Stomach (tissue), 8 donors: ENCODE measurements at regions not wholly inside any gene's neighbourhood (a gene's known extent, or its start where the extent isn't known, plus 50 kb on each side); places are given as distances from the start of the nearest gene placed in this dataset.

Experiments
- DNase-seq, 2 donors: peaks; one replicate each; pipeline versions ENCODE4 v3.0.0 to v3.0.0-alpha.2; 2013 to 2019
- H3K27ac ChIP-seq, 5 donors: fragments of 200-600 bp in 4 of 5; sonication (generic) in 4 of 5; one replicate each; pipeline ENCODE4 v1.5.1; 2013 to 2019; ENCODE audit warnings: mild to moderate bottlenecking in 1 of 5, moderate library complexity in 1 of 5
- H3K27me3 ChIP-seq, 3 donors: fragments of 200-600 bp; sonication (generic); one replicate each; pipeline ENCODE4 v1.5.1; 2017 to 2019; ENCODE audit warnings: mixed run types in 1 of 3
- H3K36me3 ChIP-seq, 4 donors: fragments of 200-600 bp; sonication (generic); 1 replicate in 3 of 4; 2 replicates in 1 of 4; pipeline ENCODE4 v1.5.1; 2016 to 2019
- H3K4me1 ChIP-seq, 4 donors: fragments of 200-600 bp; sonication (generic); one replicate each; pipeline ENCODE4 v1.5.1; 2016 to 2019
- H3K4me3 ChIP-seq, 4 donors: fragments of 200-600 bp; sonication (generic) in 3 of 4; one replicate each; pipeline ENCODE4 v1.5.1; 2016 to 2019; ENCODE audit warnings: mild to moderate bottlenecking in 1 of 4
- H3K9me3 ChIP-seq, 4 donors: fragments of 200-600 bp; sonication (generic); one replicate each; pipeline ENCODE4 v1.5.1; 2016 to 2019
- EP300 ChIP-seq: sonication (generic); formaldehyde crosslinking; IDR thresholded peaks from one replicate; pipeline ENCODE4 v1.6.1; 2017; ENCODE audit warnings: antibody characterized with exemption
- POLR2A ChIP-seq, 4 donors: fragments of 450-650 bp; IDR thresholded peaks; one replicate each; pipeline ENCODE4 v1.6.1; 2016; ENCODE audit warnings: antibody characterized with exemption in 4 of 4, control low read depth in 2 of 4, mild to moderate bottlenecking in 1 of 4, moderate library complexity in 1 of 4
- POLR2AphosphoS5 ChIP-seq, 3 donors: sonication (generic); formaldehyde crosslinking; IDR thresholded peaks; one replicate each; pipeline ENCODE4 v1.6.1; 2016; ENCODE audit warnings: antibody characterized with exemption in 3 of 3
- WGBS, 5 donors: extraction: QIAGEN DNeasy Blood & Tissue Kit in 3 of 5; methylation state at CpG; one replicate each; pipeline versions ENCODE4 v1.1.5 to v1.1.7; 2013 to 2018; 5-methylcytosine and 5-hydroxymethylcytosine counted together
- intact Hi-C: fragments of 100-400 bp; cut with DNase I; formaldehyde crosslinking; loops from one replicate; pipeline ENCODE4 v1.15.1; 2023; ENCODE audit warnings: low total_unique reads
- TF ChIP-seq, protein P1 (sequence below), 7 experiments: fragments of 450-650 bp in 4 of 7; fragments of 200-600 bp in 3 of 7; sonication (generic) in 3 of 7; IDR thresholded peaks; one replicate each; pipeline ENCODE4 v1.5.1; 2016 to 2019; ENCODE audit warnings: antibody characterized with exemption in 7 of 7, control low read depth in 2 of 7, mild to moderate bottlenecking in 1 of 7
- donor health status: healthy with polysubstance abuse.
- donor health status: Bipolar disorder and iron deficiency.
- donor health status: healthy.

DNA sequence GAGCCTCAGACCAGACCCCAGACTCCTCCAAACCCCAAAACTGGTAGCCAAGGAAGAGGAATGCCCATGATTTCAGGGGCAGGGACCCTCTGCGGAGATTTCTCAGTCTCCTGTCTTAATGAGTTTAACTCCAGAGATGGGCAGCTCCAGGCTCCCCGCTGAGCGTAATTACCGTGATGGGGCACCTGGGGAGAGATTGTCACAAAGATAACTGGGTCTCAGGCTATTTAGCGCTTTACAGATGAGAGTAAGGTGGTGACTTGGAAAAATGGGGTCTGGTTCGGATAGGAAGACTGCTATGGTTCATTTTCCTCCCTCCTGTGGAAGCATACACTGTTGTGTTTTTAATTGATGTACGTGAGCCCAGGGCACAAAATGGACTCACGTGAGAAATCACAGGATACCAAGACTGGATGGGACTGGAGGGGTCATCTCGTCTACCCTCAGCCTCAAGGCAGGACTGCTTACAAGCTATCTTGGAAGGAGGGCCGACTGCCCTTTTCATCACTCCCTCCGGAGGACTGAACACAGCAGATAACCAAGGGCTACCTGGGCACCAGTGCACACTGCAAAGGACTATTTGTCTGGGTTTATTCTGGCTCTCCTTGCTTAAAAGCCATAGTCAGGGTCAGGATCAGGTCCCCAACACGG lies 427.8 kb downstream of the ZNF521 start:
- H3K27me3 ChIP-seq, result no peaks in the 10 kb centered on the region
- H3K4me3 ChIP-seq, result no peak overlapping the region
- 79 to 92% (median 89%) methylated on average over 12 of the region's 12 CpGs for WGBS, 5 donors
- no peak for DNase-seq
- no peaks in the 10 kb centered on the region for H3K9me3 ChIP-seq
- H3K4me1 ChIP-seq, result peaks cover 0 to under 1% (median 0%) of the 10 kb centered on the region in 4 donors
- TF ChIP-seq POLR2A (IDR thresholded peaks at IDR 0.05) (no peak), EP300 (no peak), POLR2AphosphoS5 (IDR thresholded peaks at IDR 0.05) (no peak)
- TF ChIP-seq, protein P1, sequence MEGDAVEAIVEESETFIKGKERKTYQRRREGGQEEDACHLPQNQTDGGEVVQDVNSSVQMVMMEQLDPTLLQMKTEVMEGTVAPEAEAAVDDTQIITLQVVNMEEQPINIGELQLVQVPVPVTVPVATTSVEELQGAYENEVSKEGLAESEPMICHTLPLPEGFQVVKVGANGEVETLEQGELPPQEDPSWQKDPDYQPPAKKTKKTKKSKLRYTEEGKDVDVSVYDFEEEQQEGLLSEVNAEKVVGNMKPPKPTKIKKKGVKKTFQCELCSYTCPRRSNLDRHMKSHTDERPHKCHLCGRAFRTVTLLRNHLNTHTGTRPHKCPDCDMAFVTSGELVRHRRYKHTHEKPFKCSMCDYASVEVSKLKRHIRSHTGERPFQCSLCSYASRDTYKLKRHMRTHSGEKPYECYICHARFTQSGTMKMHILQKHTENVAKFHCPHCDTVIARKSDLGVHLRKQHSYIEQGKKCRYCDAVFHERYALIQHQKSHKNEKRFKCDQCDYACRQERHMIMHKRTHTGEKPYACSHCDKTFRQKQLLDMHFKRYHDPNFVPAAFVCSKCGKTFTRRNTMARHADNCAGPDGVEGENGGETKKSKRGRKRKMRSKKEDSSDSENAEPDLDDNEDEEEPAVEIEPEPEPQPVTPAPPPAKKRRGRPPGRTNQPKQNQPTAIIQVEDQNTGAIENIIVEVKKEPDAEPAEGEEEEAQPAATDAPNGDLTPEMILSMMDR (IDR thresholded peaks at IDR 0.05), result no peak
- intact Hi-C loops, result no loop called here
- H3K36me3 ChIP-seq, result no peaks in the 10 kb centered on the region
- no peak overlapping the region for H3K27ac ChIP-seq

DNA sequence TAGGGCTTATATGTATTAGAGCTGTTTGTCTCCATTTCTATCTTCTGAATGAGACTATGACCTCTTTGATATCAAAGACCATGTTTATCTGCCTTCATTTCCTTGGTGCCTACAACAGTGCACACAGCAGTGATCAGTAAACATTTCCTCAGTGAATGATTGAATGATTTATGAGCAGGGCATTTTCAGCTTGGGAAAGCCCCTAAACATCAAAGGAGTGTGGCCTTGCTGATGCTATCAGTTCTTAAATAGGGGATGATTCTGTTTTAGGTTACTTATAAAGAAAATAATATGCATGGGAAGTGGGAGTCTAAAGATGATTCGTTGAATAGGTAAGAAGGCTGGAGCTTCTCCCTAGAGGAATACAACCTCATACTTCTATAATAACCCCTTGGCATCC lies 425.3 kb downstream of the ZNF521 start:
- H3K27me3 ChIP-seq, result no peaks in the 10 kb centered on the region
- no peaks in the 10 kb centered on the region for H3K36me3 ChIP-seq
- intact Hi-C loops, result no loop called here
- H3K4me1 ChIP-seq, result no peaks in the 10 kb centered on the region
- DNase-seq, result no peak
- no peak for TF ChIP-seq EP300
- no peak for TF ChIP-seq POLR2AphosphoS5 (IDR thresholded peaks at IDR 0.05)
- TF ChIP-seq POLR2A (IDR thresholded peaks at IDR 0.05), result no peak
- TF ChIP-seq, protein P1 (IDR thresholded peaks at IDR 0.05), result no peak
- H3K9me3 ChIP-seq, result no peaks in the 10 kb centered on the region
- H3K4me3 ChIP-seq, result no peak overlapping the region
- 69 to 92% (median 77%) methylated on average over 1 of the region's 1 CpG for WGBS, 5 donors
- no peak overlapping the region for H3K27ac ChIP-seq

DNA sequence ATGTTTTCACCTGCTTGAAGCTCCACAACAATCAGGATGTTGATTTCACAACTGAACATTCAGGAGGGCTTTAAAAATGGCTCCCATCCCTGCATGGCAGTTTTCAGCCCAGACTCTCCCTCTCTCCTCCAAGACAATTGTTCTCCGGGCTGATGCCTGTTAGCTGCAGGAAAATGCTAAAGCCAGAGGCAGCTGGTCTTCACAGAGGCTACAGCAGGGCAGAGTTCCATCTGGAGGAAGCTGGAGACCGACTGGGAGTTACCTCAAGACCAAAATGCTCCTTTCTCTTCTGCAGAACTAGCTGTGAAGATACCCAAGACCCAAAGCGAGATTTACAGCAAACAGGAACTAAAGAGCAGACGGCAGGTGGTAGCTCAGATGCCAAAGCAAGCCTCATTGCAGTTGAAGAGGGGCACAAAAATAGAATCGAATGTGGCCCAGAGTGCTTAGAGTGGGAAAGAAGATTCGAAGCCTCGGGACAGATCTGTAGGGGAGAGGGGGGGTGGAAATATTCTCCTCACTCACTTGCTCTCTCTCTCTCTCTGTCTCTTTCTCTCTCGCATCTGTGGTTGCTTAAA lies 423.6 kb downstream of the ZNF521 start:
- Histone ChIP-seq H3K4me1 (no peaks in the 10 kb centered on the region), H3K36me3 (no peaks in the 10 kb centered on the region), H3K27me3 (no peaks in the 10 kb centered on the region), H3K27ac (no peak overlapping the region), H3K9me3 (no peaks in the 10 kb centered on the region), H3K4me3 (no peak overlapping the region)
- 75 to 83% (median 77%) methylated on average over 8 of the region's 8 CpGs for WGBS, 5 donors
- no peak for TF ChIP-seq EP300
- no peak for TF ChIP-seq POLR2AphosphoS5 (IDR thresholded peaks at IDR 0.05)
- TF ChIP-seq, protein P1 (IDR thresholded peaks at IDR 0.05), result no peak
- no peak for TF ChIP-seq POLR2A (IDR thresholded peaks at IDR 0.05)
- intact Hi-C loops, result no loop called here
- peak in 1 of 2 donors; percentile 16 for DNase-seq

GRCh38 chr18:24930478-24930877 lies 421.5 kb downstream of the ZNF521 start:
- Histone ChIP-seq H3K27me3 (no peaks in the 10 kb centered on the region), H3K4me3 (no peak overlapping the region), H3K9me3 (no peaks in the 10 kb centered on the region), H3K4me1 (no peaks in the 10 kb centered on the region), H3K27ac (no peak overlapping the region), H3K36me3 (no peaks in the 10 kb centered on the region)
- DNase-seq, result no peak
- WGBS, 5 donors, result 34 to 56% (median 40%) methylated on average over 2 of the region's 2 CpGs
- intact Hi-C loops, result no loop called here
- TF ChIP-seq POLR2A (IDR thresholded peaks at IDR 0.05) (no peak), POLR2AphosphoS5 (IDR thresholded peaks at IDR 0.05) (no peak), EP300 (no peak)
- TF ChIP-seq, protein P1 (IDR thresholded peaks at IDR 0.05), result no peak
